HepG2 (cell line): ENCODE measurements at regions not wholly inside any gene's neighbourhood (a gene's known extent, or its start where the extent isn't known, plus 50 kb on each side); places are given as distances from the start of the nearest gene placed in this dataset.

Source experiments
- POLR2AphosphoS5 ChIP-seq: IDR thresholded peaks from 2 replicates; pipeline ENCODE4 v1.6.1; 2012; ENCODE audit warnings: low read depth, low read length
- TAF1 ChIP-seq: sonication (generic); formaldehyde crosslinking; IDR thresholded peaks from 2 replicates; pipeline ENCODE4 v1.4.0; 2020; ENCODE audit warnings: missing genetic modification reagents
- ZNF773 ChIP-seq: sonication (generic); formaldehyde crosslinking; IDR thresholded peaks from 2 replicates; pipeline ENCODE4 v1.4.0; 2020; ENCODE audit warnings: missing genetic modification reagents, borderline replicate concordance
- ZSCAN29 ChIP-seq: sonication (generic); formaldehyde crosslinking; conservative IDR thresholded peaks from 2 replicates; pipeline ENCODE4 v1.4.0; 2020; ENCODE audit warnings: mild to moderate bottlenecking, missing genetic modification reagents
- TF ChIP-seq, protein P1 (sequence below): sonication (generic); formaldehyde crosslinking; IDR thresholded peaks from 2 replicates; pipeline ENCODE4 v1.4.0; 2020; ENCODE audit warnings: mild to moderate bottlenecking, missing genetic modification reagents
- TF ChIP-seq, protein P2 (sequence below): sonication (generic); formaldehyde crosslinking; IDR thresholded peaks from 2 replicates; pipeline ENCODE4 v1.5.0; 2020; ENCODE audit warnings: mild to moderate bottlenecking, missing genetic modification reagents, moderate library complexity
- TF ChIP-seq, protein P3 (sequence below): sonication (generic); formaldehyde crosslinking; IDR thresholded peaks from 2 replicates; pipeline ENCODE4 v1.4.0; 2020; ENCODE audit warnings: missing genetic modification reagents

DNA sequence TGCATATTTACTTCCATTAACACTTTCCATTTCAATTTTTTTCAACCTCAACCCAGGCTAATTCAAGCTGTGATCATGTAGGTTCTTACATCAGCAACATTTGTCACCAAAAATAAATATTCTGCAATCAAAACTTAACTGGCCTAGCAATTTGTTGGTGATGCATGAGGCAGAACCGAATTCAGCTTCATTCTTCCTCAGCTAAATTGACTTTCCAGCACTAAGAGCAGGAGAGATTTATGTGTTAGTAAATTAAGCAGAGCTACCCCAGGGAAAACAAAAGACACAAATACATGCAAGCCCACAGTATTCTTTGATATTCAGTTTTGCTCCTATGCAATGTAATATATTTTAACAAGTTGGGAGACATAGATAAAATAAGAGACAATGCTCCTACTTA, 208.7 kb upstream of the NDST3 start:
- no peak for TF ChIP-seq ZSCAN29 (CRISPR knock-in tag)
- TF ChIP-seq ZNF773, result no peak
- no peak for TF ChIP-seq TAF1
- TF ChIP-seq, protein P1, sequence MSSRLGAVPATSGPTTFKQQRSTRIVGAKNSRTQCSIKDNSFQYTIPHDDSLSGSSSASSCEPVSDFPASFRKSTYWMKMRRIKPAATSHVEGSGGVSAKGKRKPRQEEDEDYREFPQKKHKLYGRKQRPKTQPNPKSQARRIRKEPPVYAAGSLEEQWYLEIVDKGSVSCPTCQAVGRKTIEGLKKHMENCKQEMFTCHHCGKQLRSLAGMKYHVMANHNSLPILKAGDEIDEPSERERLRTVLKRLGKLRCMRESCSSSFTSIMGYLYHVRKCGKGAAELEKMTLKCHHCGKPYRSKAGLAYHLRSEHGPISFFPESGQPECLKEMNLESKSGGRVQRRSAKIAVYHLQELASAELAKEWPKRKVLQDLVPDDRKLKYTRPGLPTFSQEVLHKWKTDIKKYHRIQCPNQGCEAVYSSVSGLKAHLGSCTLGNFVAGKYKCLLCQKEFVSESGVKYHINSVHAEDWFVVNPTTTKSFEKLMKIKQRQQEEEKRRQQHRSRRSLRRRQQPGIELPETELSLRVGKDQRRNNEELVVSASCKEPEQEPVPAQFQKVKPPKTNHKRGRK (CRISPR knock-in tag), result no peak
- TF ChIP-seq, protein P2, sequence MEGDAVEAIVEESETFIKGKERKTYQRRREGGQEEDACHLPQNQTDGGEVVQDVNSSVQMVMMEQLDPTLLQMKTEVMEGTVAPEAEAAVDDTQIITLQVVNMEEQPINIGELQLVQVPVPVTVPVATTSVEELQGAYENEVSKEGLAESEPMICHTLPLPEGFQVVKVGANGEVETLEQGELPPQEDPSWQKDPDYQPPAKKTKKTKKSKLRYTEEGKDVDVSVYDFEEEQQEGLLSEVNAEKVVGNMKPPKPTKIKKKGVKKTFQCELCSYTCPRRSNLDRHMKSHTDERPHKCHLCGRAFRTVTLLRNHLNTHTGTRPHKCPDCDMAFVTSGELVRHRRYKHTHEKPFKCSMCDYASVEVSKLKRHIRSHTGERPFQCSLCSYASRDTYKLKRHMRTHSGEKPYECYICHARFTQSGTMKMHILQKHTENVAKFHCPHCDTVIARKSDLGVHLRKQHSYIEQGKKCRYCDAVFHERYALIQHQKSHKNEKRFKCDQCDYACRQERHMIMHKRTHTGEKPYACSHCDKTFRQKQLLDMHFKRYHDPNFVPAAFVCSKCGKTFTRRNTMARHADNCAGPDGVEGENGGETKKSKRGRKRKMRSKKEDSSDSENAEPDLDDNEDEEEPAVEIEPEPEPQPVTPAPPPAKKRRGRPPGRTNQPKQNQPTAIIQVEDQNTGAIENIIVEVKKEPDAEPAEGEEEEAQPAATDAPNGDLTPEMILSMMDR (CRISPR knock-in tag), result no peak
- TF ChIP-seq POLR2AphosphoS5, result no peak
- TF ChIP-seq, protein P3, sequence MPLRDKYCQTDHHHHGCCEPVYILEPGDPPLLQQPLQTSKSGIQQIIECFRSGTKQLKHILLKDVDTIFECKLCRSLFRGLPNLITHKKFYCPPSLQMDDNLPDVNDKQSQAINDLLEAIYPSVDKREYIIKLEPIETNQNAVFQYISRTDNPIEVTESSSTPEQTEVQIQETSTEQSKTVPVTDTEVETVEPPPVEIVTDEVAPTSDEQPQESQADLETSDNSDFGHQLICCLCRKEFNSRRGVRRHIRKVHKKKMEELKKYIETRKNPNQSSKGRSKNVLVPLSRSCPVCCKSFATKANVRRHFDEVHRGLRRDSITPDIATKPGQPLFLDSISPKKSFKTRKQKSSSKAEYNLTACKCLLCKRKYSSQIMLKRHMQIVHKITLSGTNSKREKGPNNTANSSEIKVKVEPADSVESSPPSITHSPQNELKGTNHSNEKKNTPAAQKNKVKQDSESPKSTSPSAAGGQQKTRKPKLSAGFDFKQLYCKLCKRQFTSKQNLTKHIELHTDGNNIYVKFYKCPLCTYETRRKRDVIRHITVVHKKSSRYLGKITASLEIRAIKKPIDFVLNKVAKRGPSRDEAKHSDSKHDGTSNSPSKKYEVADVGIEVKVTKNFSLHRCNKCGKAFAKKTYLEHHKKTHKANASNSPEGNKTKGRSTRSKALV (CRISPR knock-in tag), result no peak
